Activated CD4-positive, alpha-beta T cell treated with anti-CD3 and anti-CD28 coated beads, Interleukin-2, amount 10 ng/mL, durations not matched to agents 7 days and 5 days (primary cell): ENCODE measurements at regions not wholly inside any gene's neighbourhood (a gene's known extent, or its start where the extent isn't known, plus 50 kb on each side); places are given as distances from the start of the nearest gene placed in this dataset.

Experiments used
- CTCF ChIA-PET: fragments of 350-600 bp; sonication (Branson Sonifier 250); formaldehyde crosslinking; loops from one replicate; lab custom pipeline; 2021; ENCODE audit warnings: antibody characterized with exemption; lab: Charles Lee
- POLR2A ChIA-PET: fragments of 350-600 bp; sonication (Branson Sonifier 250); formaldehyde crosslinking; loops from one replicate; lab custom pipeline; 2021; ENCODE audit warnings: antibody characterized with exemption; lab: Charles Lee
- DNase-seq: peaks from one replicate; pipeline ENCODE4 v3.0.0-alpha.2; 2020
- H3K27ac Mint-ChIP-seq: one replicate; pipeline ENCODE4 v1.8.0; 2021; ENCODE audit warnings: mild to moderate bottlenecking, moderate library complexity, mixed read lengths
- H3K27me3 Mint-ChIP-seq: one replicate; pipeline ENCODE4 v1.8.0; 2021; ENCODE audit warnings: mixed read lengths
- H3K36me3 Mint-ChIP-seq: one replicate; pipeline ENCODE4 v1.8.0; 2021; ENCODE audit warnings: low read depth, mixed read lengths
- H3K4me1 Mint-ChIP-seq: one replicate; pipeline ENCODE4 v1.8.0; 2021; ENCODE audit warnings: mixed read lengths
- H3K4me3 Mint-ChIP-seq: one replicate; pipeline ENCODE4 v1.8.0; 2021; ENCODE audit warnings: mild to moderate bottlenecking, moderate library complexity, mixed read lengths
- H3K9me3 Mint-ChIP-seq: one replicate; pipeline ENCODE4 v1.8.0; 2021; ENCODE audit warnings: mixed read lengths

DNA sequence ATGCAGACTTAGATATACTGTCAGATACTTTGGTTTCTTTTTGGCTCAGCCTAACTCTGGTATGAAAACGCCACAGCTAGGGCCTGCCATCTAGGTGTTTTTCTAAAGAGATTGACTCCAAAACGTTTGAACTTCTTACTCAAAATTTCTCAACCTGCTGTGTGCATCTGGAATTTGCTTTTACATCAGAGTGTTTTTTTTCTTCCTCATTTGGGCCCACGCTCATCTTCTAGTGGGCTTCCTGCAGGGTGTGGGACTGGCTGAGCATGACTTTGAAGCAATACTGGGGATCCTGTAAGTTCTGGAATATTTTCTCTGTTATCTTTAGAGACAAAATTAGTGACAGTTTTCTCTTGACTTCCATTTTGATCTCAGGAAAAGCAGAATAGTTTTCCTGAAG is 117.8 kb downstream of the NR1D2 start:
- Mint-ChIP-seq H3K27ac (no peak overlapping the region), H3K4me1 (no peaks in the 10 kb centered on the region), H3K4me3 (no peak overlapping the region), H3K36me3 (no peaks in the 10 kb centered on the region), H3K9me3 (no peaks in the 10 kb centered on the region), H3K27me3 (no peaks in the 10 kb centered on the region)
- CTCF ChIA-PET, result no interaction called here
- DNase-seq, result no peak
- POLR2A ChIA-PET, result no interaction called here
